T-helper 2 cell treated with Interferon-gamma antibody and Interleukin-4, amounts not matched to agents 100 ng/mL and 5 ng/mL, for 36 hours (primary cell): ENCODE measurements at regions not wholly inside any gene's neighbourhood (a gene's known extent, or its start where the extent isn't known, plus 50 kb on each side); places are given as distances from the start of the nearest gene placed in this dataset.

Source experiments
- intact Hi-C: fragments of 100-400 bp; cut with micrococcal nuclease; formaldehyde crosslinking; loops from one replicate; pipeline ENCODE4 v1.15.1; 2023

GRCh38 chr17:79355165-79355564 is 255.7 kb downstream of the RBFOX3 start:
- intact Hi-C loops, result no loop called here

GRCh38 chr17:79354173-79354820 is 256.6 kb downstream of the RBFOX3 start:
- intact Hi-C loops, result no loop called here

- intact Hi-C loops, result no loop called here
These were observed 257.3 kb downstream of the RBFOX3 start for GRCh38 chr17:79353548-79353947.

- intact Hi-C loops, result no loop called here
These were observed 257.8 kb downstream of the RBFOX3 start for GRCh38 chr17:79353016-79353415.

- intact Hi-C loops, result no loop called here
These were observed 260.3 kb downstream of the RBFOX3 start for GRCh38 chr17:79350533-79350932.

- intact Hi-C loops, result no loop called here
These were observed 261.1 kb downstream of the RBFOX3 start for GRCh38 chr17:79349506-79350400.

GRCh38 chr17:79342376-79342775 is 267.8 kb downstream of the ENGASE start:
- intact Hi-C loops, result no loop called here

GRCh38 chr17:79341816-79342215 is 267.2 kb downstream of the ENGASE start:
- intact Hi-C loops, result no loop called here

GRCh38 chr17:79341222-79341780 is 266.7 kb downstream of the ENGASE start:
- intact Hi-C loops, result no loop called here

- intact Hi-C loops, result no loop called here
These were observed 266.0 kb downstream of the ENGASE start for GRCh38 chr17:79340333-79341221.

- intact Hi-C loops, result no loop called here
These were observed 264.7 kb downstream of the ENGASE start for GRCh38 chr17:79339321-79339720.

- intact Hi-C loops, result no loop called here
These were observed 264.0 kb downstream of the ENGASE start for GRCh38 chr17:79338604-79339003.

- intact Hi-C loops, result no loop called here
These were observed 263.5 kb downstream of the ENGASE start for GRCh38 chr17:79338152-79338551.

GRCh38 chr17:79337053-79337452 is 262.4 kb downstream of the ENGASE start:
- intact Hi-C loops, result no loop called here

GRCh38 chr17:79335456-79335855 is 260.8 kb downstream of the ENGASE start:
- intact Hi-C loops, result no loop called here

GRCh38 chr17:79332011-79332554 is 257.5 kb downstream of the ENGASE start:
- intact Hi-C loops, result no loop called here

- intact Hi-C loops, result no loop called here
These were observed 256.9 kb downstream of the ENGASE start for GRCh38 chr17:79331492-79331891.

GRCh38 chr17:79330696-79331095 is 256.1 kb downstream of the ENGASE start:
- intact Hi-C loops, result no loop called here

GRCh38 chr17:79330229-79330628 is 255.6 kb downstream of the ENGASE start:
- intact Hi-C loops, result no loop called here

- intact Hi-C loops, result no loop called here
These were observed 252.2 kb downstream of the ENGASE start for GRCh38 chr17:79326814-79327213.
